NCI-H128 (cell line): ENCODE measurements at regions not wholly inside any gene's neighbourhood (a gene's known extent, or its start where the extent isn't known, plus 50 kb on each side); places are given as distances from the start of the nearest gene placed in this dataset.
"Not testable (repeated sequence)": the region's sequence is repeated elsewhere in the genome, so short reads cannot be mapped to it uniquely, and the experiment has no call there.

Experiments
- DNase-seq: peaks from one replicate; lab custom pipeline; 2025; ENCODE audit not compliant: unreplicated experiment; lab: John Stamatoyannopoulos, UW

DNA sequence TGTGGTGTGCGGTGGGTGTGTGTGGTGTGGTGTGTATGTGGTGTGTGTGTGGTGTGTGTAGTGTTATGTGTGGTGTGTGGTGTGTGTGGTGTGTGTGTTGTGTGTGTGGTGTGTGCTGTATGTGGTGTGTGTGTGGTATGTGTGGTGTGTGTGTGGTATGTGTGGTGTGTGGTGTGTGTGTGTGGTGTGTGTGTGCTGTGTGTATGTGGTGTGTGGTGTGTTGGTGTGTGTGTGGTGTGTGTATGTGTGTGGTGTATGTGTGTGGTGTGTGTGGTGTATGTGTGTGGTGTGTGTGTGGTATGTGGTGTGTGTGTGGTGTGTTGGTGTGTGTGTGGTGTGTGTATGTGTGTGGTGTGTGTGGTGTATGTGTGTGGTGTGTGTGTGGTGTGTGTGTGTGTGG, 144.3 kb downstream of the HSD17B3 start:
- DNase-seq, result no peak

DNA sequence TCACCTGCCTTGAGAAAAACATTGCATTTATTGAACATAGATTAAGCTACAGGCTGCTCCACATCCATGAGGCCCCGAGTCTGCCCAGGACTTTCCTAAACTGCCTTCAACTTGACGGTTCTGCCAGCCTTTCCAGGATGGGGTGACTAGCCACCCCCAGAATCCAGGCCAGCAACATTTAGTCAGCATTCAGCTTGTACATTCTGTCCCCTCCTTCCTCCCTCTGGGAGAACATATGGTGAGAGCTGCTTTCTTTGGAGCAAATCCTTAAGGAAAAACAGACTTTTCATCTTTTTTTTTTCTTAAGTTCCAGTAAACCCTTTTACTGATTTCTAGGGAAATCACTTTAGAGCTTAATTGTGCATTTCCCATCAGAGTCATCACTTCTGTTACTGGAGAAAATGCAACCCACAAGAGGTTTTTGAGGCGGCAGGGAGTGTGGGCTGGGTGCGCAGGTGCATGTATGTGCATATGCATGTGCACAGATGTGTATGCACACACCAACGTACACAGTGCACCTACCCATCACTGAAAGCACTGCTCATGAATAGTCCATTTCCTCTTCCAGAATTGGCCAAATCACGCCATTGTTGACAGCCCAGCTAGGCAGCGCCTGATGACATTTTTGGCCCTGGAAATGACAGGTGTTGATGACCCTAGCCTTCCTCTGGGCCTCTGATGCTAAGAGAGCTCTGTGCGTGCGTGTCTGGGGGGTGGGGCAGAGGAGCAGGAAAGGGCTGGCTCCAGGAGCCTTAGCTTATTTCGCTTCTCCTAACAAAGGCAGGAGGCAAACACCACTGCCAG, 145.6 kb downstream of the HSD17B3 start:
- no peak for DNase-seq

DNA sequence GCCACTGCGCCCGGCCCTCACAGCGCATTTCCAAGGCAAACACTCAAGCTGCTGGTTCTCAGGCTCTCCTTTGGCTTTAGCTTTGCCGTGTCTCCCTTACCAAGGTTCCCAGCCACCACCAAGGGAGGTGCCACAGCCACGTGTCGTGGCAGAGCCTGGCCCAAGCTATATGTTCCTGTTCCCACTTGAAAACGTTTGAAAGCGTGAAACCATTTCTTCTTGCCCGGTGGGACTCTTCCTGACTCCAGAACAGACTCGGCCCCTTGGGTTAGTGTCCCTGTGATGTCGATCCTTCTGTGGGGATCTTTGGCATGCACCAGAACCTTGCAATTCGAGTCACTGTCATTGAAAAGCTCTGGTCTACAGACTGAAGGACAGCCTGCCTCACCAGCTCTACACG, 147.9 kb downstream of the HSD17B3 start:
- DNase-seq, result no peak

DNA sequence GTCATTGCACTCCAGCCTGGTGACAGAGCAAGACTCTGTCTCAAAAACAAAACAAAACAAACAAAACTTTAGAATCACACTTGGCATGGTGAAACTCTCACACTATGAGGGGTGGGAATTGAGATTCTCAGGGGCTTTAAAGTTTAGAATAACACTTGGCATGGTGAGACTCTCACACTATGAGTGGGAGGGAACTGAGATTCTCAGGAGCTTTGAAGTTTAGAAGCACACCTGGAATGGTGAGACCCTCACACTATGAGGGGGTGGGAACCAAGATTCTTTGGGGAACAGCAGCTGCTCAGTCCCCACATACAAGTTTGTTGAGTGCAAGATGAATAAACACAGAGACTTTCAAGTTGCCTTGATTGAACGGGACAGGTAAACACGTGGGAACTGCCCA, 149.4 kb downstream of the HSD17B3 start:
- DNase-seq, result no peak

DNA sequence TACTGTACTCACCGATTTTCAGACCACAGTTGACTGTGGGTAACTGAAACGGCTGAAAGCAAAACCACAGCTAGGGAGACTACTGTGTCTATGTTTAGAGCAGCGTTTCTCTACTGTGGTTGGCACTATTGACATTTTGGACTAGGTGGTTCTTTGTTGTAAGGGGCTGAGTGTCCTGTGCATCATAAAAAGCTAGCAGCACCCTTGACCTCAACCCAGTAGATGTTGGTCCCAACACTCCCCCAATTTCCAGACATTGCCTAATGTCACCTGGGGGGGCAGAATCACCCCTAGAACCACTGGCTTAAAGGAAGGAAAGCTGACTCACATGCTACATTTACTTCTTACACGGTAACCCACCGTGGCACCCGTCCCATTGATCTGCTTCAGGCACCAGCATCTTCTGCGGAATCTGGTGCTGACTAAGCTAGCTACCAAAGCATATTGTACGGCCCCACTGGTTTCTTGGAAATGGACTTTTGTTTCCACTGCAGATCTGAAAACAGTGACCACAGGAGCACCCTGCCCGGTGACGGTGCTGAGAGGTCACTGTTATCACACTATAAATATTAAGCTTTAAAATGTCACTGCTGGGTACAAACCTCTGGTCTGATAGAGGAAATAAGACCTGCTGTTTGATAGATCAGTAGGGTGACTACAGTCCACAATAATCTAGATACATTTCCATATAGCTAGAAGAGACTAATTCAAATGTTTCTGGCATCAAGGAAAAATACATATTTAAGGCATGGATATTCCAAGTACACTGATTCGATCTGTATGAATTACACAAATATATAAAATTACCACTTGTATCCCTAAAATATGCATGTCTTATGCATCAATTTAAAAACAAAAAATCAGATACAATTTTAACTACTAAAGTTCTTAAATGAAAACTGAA, 151.4 kb downstream of the HSD17B3 start:
- no peak for DNase-seq

DNA sequence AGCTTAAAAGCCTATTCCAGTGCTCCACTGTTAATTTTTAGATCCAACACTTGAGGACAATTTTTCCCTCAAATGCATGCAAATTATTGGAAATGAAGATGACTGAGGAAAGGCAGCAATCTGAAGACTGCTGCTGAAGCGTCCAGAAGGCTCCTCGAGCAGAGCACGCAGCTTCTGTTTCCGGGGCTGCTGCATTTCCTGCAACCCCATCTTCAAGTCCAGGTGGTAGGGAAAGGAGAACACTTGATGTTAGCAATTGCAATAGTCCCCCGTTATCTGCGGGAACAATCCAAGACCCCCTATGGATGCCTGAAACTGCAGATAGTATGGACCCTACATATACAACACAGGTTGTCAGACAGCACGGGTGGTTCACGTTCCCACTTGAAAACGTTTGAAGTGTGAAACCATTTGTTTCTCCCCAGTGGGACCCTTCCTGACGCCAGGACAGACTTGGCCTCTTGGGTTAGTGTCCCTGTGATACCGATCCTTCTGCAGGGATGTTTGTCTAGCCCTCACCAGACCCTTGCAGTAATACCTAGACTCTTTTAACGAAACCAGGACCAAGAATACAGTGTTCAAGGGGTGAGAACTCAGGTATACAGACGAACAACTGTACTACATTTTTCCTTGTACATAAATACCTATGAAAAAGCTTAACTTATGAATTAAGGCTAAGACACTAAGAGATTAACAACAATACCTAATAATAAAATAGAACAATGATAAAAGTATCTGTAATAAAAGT, 152.3 kb downstream of the HSD17B3 start:
- DNase-seq, result no peak

DNA sequence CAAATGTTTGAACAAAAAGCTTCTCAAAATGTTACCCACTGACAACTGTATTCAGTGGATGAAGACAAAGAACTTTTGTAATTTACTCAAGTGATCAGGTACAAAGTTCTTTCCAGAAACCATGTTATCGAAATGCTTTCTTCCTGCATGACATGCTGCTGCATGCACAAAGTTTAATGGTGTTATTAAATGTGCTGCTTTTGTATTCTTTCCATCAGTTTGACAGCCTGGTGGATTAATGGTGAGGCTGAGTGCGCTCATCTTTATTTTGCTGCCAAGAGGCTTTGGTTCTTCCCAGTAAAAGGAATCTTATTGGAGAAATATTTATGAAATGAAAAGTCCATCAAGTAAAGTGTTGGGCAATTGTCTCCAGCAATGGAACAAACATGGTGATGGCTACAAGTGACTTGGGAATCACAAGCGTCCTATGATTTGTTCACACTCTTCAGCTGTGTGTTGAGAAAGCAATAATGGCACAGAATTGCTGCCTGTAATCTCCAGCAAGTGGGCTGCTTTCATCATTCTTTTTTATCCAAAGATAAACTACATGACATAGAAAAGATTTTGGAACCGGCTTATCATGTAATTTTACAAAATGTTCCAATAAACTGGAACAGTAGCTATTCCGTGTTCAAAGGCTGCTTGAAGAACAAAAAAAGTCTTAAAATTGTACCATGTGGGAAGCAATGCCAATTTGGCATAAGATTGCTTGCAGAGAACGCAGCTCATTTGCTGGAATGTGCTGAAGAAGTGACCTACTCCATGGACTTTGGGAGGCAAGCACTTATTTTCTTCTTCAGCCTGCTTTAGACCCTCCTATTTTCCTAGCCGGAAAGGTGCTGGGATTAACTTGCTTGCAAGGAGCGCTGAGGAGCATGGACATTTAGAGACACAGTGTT, 153.1 kb downstream of the HSD17B3 start:
- DNase-seq, result no peak

DNA sequence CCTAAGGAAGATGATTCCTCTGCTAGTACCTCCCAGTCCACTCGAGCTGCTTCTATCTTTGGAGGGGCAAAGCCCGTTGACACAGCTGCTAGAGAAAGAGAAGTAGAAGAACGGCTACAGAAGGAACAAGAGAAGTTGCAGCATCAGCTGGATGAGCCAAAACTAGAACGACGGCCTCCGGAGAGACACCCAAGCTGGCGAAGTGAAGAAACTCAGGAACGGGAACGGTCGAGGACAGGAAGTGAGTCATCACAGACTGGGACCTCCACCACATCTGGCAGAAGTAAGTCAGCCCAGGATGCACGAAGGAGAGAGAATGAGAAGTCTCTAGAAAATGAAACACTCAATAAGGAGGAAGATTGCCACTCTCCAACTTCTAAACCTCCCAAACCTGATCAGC, 154.9 kb downstream of the HSD17B3 start:
- DNase-seq, result not testable (repeated sequence)

DNA sequence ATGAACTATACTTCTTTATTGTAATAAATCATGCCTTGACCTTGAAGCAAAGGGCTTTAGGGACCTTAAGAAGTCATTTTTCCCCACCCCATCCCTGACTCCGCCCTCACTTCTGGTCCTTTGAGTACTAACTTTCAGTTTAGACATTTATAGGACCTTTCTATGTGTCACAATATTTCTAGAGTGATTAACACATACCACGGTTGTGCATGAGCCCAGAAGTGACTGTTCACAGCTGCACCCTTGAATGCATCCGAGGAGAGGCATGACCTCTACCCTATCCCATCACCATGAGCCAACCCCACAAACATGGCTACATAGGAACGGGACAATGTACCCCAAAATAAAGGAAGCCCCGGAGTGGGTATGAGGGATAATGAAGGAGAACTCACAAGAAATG, 160.3 kb downstream of the HSD17B3 start:
- DNase-seq, result no peak

DNA sequence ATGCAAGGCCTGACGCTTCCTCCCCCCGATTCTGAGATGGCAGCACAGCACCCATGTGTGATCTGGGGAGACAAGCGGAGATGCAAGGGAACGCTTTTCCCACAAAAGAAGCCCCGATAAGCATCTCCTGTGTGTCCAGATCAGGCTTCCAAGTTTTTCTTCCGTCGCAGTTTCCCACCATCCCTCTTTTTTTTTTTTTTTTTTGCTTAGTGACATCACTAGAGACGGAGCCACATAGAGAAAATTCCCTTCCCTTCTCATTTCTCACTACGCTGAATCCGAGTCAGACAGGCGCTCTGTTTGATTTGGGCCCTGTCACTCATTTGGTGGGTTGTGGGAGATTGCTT, 160.9 kb downstream of the HSD17B3 start:
- DNase-seq, result no peak

DNA sequence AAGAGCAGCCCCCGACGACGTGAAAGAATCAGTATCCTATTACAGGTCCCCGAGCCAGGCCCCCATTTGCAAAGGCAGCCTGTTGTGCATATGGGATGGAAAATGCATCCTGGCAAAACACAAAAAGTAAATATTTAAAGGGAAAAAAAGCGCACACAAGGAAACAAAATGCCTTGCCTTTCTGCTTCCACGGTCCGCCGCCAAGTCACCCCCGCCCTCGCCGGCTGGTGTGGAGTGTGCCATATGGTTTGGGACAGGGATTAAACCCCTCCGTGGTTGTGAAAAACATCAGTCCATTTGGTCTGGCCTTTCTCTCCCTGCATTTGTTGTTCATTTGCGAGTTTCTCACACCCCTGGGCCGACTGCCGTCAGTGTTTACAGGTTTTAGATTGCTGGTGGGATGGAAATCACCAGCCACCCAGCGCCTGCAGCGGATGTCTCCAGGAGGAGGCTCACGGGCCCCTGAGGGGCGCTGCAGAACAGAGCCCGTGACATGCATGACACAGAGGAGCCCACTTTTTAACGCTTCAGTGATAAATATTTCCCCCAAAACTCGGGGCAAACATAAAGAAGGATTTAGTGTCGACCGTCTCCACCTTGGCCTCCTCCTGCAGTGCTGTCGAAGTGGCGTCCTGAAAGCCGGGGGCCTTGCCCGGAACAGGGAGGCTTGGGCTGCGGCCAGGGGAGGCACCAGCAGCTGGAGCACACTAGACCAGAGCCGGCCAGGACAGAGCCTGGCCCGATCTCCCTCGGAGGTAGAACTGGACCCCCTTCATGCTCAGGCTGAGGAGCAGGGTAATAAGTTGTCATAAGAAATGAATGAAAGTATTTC, 161.5 kb downstream of the HSD17B3 start:
- DNase-seq, result no peak

DNA sequence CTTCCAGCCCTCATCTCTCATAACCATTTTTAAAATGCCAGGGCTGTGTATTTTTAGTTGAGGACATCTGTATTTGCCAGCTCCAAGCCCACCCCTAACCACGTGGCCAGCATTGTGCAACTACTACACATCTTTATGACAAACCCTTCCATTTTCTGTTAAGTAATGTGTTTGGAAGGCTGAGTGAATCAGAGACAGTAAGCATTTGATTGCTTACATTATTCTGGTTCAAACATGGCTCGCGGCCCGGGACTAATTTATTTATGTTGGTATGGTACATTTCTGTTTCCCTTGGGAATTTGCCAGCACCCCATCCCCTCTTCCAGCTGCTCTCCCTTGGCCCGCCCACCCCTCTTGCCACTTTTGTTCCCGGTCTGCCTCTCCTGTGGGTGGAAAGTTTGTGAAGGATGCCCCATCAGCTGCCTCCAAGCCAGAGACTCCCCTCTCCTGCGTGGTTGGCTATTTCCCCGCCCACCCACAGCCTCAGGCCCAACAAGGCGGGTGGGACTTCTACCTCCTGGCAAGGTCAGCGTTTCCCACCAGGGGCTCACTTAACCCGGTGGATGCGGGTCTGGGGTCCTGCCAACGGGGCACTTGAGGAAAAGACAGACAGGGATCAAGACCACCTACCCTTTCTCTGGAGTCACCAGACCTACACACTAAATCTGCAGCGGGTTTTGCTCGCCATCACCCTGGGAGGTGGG, 162.2 kb downstream of the HSD17B3 start:
- no peak for DNase-seq

DNA sequence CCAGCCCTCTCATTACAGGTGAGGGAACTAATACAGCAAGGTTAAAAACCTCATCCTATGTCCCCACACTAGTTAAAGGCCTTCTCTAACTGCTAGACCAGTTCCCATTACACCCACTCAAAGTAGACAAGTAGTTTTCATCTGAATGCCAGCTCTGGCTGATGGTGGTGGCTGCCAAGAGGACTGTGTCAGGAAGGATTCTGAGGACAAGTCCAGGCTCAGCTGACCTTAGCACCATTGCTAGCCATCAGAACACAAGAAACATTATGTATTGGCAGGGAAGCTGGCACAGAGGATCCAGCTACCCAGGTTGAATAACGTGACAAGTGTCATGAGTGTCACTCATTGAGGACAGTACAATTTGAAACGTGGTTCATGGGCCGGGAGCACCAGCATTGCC, 163.4 kb downstream of the HSD17B3 start:
- DNase-seq, result no peak

DNA sequence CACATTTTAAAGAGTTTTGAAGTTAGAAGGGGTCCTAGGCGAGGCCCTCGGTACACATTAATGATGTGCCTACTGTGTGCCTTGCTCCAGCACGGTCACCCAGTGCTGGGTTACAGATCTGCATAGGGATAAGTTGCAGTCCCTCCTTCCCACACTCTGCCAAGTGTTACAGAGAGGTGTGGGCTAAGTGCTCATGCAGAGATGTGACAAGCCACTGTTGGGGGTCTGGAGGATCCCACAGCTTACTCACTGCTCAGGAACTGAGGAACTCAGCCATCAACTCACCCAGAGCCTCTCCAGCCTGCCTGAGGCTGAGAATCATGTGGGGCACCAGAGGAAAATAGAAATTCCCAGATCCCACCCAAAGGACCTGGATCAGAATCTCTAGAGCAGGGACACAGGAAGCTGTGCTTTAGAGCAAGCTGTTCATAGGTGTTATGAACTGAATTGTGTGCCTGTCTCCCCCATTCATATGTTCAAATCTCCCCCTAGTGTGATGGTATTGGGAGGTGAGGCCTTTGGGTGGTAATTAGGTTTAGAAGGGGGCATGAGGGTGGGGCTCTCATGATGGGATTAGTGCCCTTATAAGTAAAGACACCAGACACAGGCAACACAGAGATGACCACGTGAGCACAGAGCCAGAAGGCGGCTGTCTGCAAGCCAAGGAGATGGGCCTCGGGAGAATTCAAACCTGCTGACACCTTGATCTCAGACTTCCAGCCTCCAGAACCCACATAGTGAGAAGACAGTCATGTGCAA, 164.1 kb downstream of the HSD17B3 start:
- no peak for DNase-seq

DNA sequence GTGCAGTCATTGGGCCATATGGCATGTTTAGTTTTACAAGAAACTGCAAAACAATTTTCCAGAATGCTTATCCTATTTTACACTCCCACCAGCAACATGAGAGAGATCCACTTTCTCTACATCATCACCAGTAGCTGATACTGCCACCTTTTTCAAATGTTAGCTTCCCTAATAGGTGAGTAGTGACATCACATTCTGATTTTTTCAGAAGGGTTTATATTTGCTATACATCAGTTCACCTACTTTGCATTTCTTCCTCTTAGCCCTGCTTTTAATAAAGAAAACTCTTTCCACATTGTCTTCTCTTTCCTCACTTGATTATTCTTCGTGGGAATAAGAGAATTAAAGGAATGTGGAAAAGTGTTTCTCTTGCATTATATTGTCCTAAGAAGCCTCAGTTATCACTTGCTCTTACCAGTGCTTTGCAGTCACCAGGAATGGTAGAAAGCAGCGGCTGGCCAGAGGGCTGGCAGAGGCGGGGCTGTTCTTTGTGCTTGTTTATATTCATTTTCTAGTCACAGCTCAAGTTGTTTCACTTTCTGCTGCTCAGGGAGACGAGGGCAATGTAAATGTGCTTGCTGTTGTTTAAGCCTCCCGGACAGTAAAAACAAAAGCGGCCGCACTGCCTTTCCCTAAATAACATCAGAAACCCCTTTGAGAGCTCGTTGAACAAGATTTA, 164.8 kb downstream of the HSD17B3 start:
- no peak for DNase-seq

DNA sequence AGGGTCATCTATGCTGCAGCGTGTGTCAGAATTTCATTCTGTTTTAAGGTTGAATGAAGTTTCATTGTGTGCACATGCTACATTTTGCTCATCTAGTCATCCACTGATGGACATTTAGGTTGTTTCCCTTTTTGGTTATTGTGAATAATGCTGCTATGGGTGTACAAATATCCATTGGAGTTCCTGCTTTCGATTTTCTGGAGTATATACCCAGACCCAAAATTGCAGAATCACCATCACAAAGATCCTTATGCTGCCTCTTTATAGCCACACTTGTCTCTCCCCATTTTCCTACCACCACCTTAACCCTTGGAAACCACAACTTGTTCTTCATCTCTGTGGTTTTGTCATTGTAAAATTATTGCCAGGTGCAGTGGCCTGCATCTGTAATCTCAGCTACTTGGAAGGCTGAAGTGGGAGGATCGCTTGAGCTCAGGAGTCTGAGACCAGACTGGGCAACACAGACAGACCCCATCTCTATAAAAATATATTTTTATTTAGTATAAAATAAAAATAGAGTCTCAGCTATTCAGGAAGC, 166.2 kb downstream of the HSD17B3 start:
- no peak for DNase-seq

DNA sequence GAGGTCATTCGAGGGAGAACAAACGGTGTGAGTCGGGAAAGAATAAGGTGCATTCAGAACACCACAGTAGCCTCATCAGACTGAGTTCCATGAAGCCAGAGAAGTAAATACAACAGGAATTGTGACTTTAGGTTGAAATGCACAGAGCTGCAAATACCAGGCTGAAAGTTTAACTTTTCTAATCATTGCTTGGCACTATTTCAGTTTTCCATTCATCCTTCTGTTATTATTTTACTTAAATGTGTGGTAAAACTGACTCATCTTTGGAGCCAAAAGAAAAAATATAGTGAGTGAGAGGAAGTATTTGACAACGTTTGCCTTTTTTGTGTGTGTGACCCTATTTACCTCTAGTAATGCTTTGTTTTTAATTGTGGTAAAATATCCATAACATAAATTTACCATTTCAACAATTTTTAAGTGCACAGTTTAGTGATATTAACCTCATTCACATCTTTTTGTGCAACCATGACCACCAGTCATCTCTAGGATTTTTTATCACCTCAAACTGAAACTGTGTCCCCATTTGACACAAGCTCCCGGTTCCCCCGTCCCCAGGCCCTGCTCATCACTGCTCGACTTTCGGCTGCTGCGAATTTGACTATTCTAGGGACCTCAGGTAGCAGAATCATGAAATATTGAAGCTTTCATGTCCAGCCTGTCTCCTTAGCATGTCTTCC, 166.8 kb downstream of the HSD17B3 start:
- DNase-seq, result no peak
